Body of pancreas (tissue), 4 donors: ENCODE measurements at regions not wholly inside any gene's neighbourhood (a gene's known extent, or its start where the extent isn't known, plus 50 kb on each side); places are given as distances from the start of the nearest gene placed in this dataset.

ENCODE experiments used
- ATAC-seq: fragments of 150-250 bp; one replicate; pipeline ENCODE4 v1.9.1; 2016
- DNase-seq, 4 donors: peaks; one replicate each; pipeline ENCODE4 v3.0.0-alpha.2; 2019
- H3K27ac ChIP-seq, 4 donors: fragments of 200-600 bp; sonication (generic); 1 replicate in 3 of 4; 2 replicates in 1 of 4; pipeline versions ENCODE4 v1.5.1 to v1.6.1; 2016 to 2019; ENCODE audit warnings: mild to moderate bottlenecking in 1 of 4, mixed read lengths in 1 of 4, moderate library complexity in 1 of 4
- H3K27me3 ChIP-seq, 2 donors: fragments of 200-600 bp; sonication (generic); one replicate each; pipeline ENCODE4 v1.6.0; 2016; ENCODE audit warnings: mild to moderate bottlenecking in 1 of 2
- H3K36me3 ChIP-seq, 2 donors: fragments of 200-600 bp; sonication (generic); replicated peaks in 1 of 2; 2 replicates each; pipeline ENCODE4 v1.5.1; 2016; ENCODE audit warnings: low read depth in 2 of 2; ENCODE audit not compliant: insufficient read depth in 1 of 2
- H3K4me1 ChIP-seq: fragments of 200-600 bp; sonication (generic); one replicate; pipeline ENCODE4 v1.6.0; 2016
- H3K4me3 ChIP-seq, 2 donors: fragments of 200-600 bp; sonication (generic); 1 replicate in 1 of 2; 2 replicates in 1 of 2; pipeline ENCODE4 v1.5.1; 2016 to 2019
- H3K9me3 ChIP-seq, 3 donors: fragments of 200-600 bp; sonication (generic); 1 replicate in 2 of 3; 2 replicates in 1 of 3; pipeline ENCODE4 v1.5.1; 2016
- CTCF ChIP-seq, 7 experiments: fragments of 450-650 bp in 4 of 7; fragments of 200-600 bp in 3 of 7; sonication (generic) in 3 of 7; IDR thresholded peaks; one replicate each; pipeline ENCODE4 v1.5.1; 2016 to 2019; ENCODE audit warnings: antibody characterized with exemption in 7 of 7
- POLR2A ChIP-seq, 3 donors: fragments of 450-650 bp; IDR thresholded peaks; one replicate each; pipeline ENCODE4 v1.6.1; 2016; ENCODE audit warnings: antibody characterized with exemption in 3 of 3, mild to moderate bottlenecking in 2 of 3
- WGBS, 2 donors: methylation state at CpG; one replicate each; pipeline ENCODE4 v1.1.5; 2017; 5-methylcytosine and 5-hydroxymethylcytosine counted together
- intact Hi-C: fragments of 100-400 bp; cut with DNase I; formaldehyde crosslinking; loops from one replicate; pipeline ENCODE4 v1.15.1; 2023

- Histone ChIP-seq H3K27me3 (no peaks in the 10 kb centered on the region), H3K4me1 (no peaks in the 10 kb centered on the region), H3K4me3 (no peak overlapping the region), H3K36me3 (no peaks in the 10 kb centered on the region), H3K9me3 (no peaks in the 10 kb centered on the region), H3K27ac (no peak overlapping the region)
- intact Hi-C loops = no loop called here
- ATAC-seq (no peak), DNase-seq (no peak)
- 84 to 89% methylated on average over 3 of the region's 3 CpGs for WGBS, 2 donors
- TF ChIP-seq CTCF (IDR thresholded peaks at IDR 0.05) = no peak
These were observed 336.8 kb upstream of the RGMB start for GRCh38 chr5:98436667-98437066.

- intact Hi-C loops = no loop called here
- no peaks in the 10 kb centered on the region for H3K9me3 ChIP-seq
- TF ChIP-seq POLR2A (IDR thresholded peaks at IDR 0.05) = no peak
- TF ChIP-seq CTCF (IDR thresholded peaks at IDR 0.05) = no peak
- WGBS, 2 donors = 63% methylated on average over 1 of the region's 1 CpG; no CpG with 5 or more reads in 1 of the 2 donors
- no peaks in the 10 kb centered on the region for H3K4me1 ChIP-seq
- ATAC-seq = no peak
- no peak for DNase-seq
- H3K36me3 ChIP-seq = no peaks in the 10 kb centered on the region
- no peak overlapping the region for H3K4me3 ChIP-seq
- H3K27me3 ChIP-seq = no peaks in the 10 kb centered on the region
- H3K27ac ChIP-seq = no peak overlapping the region
These were observed 331.0 kb upstream of the RGMB start for GRCh38 chr5:98442448-98442847.

GRCh38 chr5:98443881-98444280 is 329.6 kb upstream of the RGMB start:
- intact Hi-C loops = no loop called here
- WGBS, 2 donors = 52 to 56% methylated on average over 1 of the region's 1 CpG
- Histone ChIP-seq H3K4me1 (no peaks in the 10 kb centered on the region), H3K36me3 (no peaks in the 10 kb centered on the region), H3K9me3 (no peaks in the 10 kb centered on the region), H3K27me3 (no peaks in the 10 kb centered on the region), H3K27ac (no peak overlapping the region), H3K4me3 (no peak overlapping the region)
- TF ChIP-seq CTCF (IDR thresholded peaks at IDR 0.05) (no peak), POLR2A (IDR thresholded peaks at IDR 0.05) (no peak)
- ATAC-seq (no peak), DNase-seq (no peak)

- Histone ChIP-seq H3K4me3 (no peak overlapping the region), H3K27me3 (no peaks in the 10 kb centered on the region), H3K4me1 (no peaks in the 10 kb centered on the region), H3K9me3 (no peaks in the 10 kb centered on the region), H3K27ac (no peak overlapping the region), H3K36me3 (no peaks in the 10 kb centered on the region)
- TF ChIP-seq POLR2A (IDR thresholded peaks at IDR 0.05) (no peak), CTCF (IDR thresholded peaks at IDR 0.05) (no peak)
- no peak for DNase-seq
- ATAC-seq = no peak
- intact Hi-C loops = no loop called here
- WGBS, 2 donors = 46 to 48% methylated on average over 1 of the region's 1 CpG
These were observed 320.2 kb upstream of the RGMB start for GRCh38 chr5:98453296-98453695.

- Histone ChIP-seq H3K27ac (no peak overlapping the region), H3K36me3 (no peaks in the 10 kb centered on the region), H3K27me3 (no peaks in the 10 kb centered on the region), H3K9me3 (no peaks in the 10 kb centered on the region), H3K4me3 (no peak overlapping the region), H3K4me1 (no peaks in the 10 kb centered on the region)
- no peak for TF ChIP-seq POLR2A (IDR thresholded peaks at IDR 0.05)
- no peak for TF ChIP-seq CTCF (IDR thresholded peaks at IDR 0.05)
- WGBS, 2 donors = 67 to 80% methylated on average over 1 of the region's 1 CpG
- DNase-seq (no peak), ATAC-seq (no peak)
- intact Hi-C loops = no loop called here
These were observed 319.1 kb upstream of the RGMB start for GRCh38 chr5:98454407-98454806.
